ENCODE measurements at regions not wholly inside any gene's neighbourhood (a gene's known extent, or its start where the extent isn't known, plus 50 kb on each side); places are given as distances from the start of the nearest gene placed in this dataset.

GRCh38 chr19:13583753-13584152 lies 77.5 kb upstream of the CACNA1A start:
- no peak for DNase-seq (ENCODE audit: low read depth)
- H3K4me3 ChIP-seq (ENCODE audit: low read length), result no peak overlapping the region
- TF ChIP-seq CTCF (conservative IDR thresholded peaks at IDR 0.05; ENCODE audit: low read length), result no peak

- no peak overlapping the region for H3K4me3 ChIP-seq (ENCODE audit: low read length)
- no peak for TF ChIP-seq CTCF (conservative IDR thresholded peaks at IDR 0.05; ENCODE audit: low read length)
- no peak for DNase-seq (ENCODE audit: low read depth)
These were observed 76.8 kb upstream of the CACNA1A start for GRCh38 chr19:13583114-13583513.

GRCh38 chr19:13581576-13581975 lies 75.3 kb upstream of the CACNA1A start:
- TF ChIP-seq CTCF (conservative IDR thresholded peaks at IDR 0.05; ENCODE audit: low read length), result no peak
- no peak for DNase-seq (ENCODE audit: low read depth)
- no peak overlapping the region for H3K4me3 ChIP-seq (ENCODE audit: low read length)

GRCh38 chr19:13579388-13580060 lies 73.2 kb upstream of the CACNA1A start:
- DNase-seq (ENCODE audit: low read depth), result peak; percentile 78
- no peak overlapping the region for H3K4me3 ChIP-seq (ENCODE audit: low read length)
- peak; percentile 29; the same call in 1 of the 2 replicates for TF ChIP-seq CTCF (conservative IDR thresholded peaks at IDR 0.05; ENCODE audit: low read length)

- no peak for DNase-seq (ENCODE audit: low read depth)
- no peak for TF ChIP-seq CTCF (conservative IDR thresholded peaks at IDR 0.05; ENCODE audit: low read length)
- no peak overlapping the region for H3K4me3 ChIP-seq (ENCODE audit: low read length)
These were observed 70.4 kb upstream of the CACNA1A start for GRCh38 chr19:13576726-13577125.

- peak; percentile 50 for DNase-seq (ENCODE audit: low read depth)
- TF ChIP-seq CTCF (conservative IDR thresholded peaks at IDR 0.05; ENCODE audit: low read length), result peak; percentile 63
- no peak overlapping the region for H3K4me3 ChIP-seq (ENCODE audit: low read length)
These were observed 68.7 kb upstream of the CACNA1A start for GRCh38 chr19:13574933-13575332.

- TF ChIP-seq CTCF (conservative IDR thresholded peaks at IDR 0.05; ENCODE audit: low read length), result no peak
- no peak overlapping the region for H3K4me3 ChIP-seq (ENCODE audit: low read length)
- no peak for DNase-seq (ENCODE audit: low read depth)
These were observed 66.9 kb upstream of the CACNA1A start for GRCh38 chr19:13573056-13573667.
